ENCODE measurements at regions not wholly inside any gene's neighbourhood (a gene's known extent, or its start where the extent isn't known, plus 50 kb on each side); places are given as distances from the start of the nearest gene placed in this dataset.

GRCh38 chr15:31977138-31977537, 53.2 kb upstream of the CHRNA7 start:
- no peak for DNase-seq (ENCODE audit: low read depth)

- DNase-seq (ENCODE audit: low read depth): peak; percentile 21
These were observed 52.3 kb upstream of the CHRNA7 start for GRCh38 chr15:31977812-31978661.
